ENCODE measurements at regions not wholly inside any gene's neighbourhood (a gene's known extent, or its start where the extent isn't known, plus 50 kb on each side); places are given as distances from the start of the nearest gene placed in this dataset.

DNA sequence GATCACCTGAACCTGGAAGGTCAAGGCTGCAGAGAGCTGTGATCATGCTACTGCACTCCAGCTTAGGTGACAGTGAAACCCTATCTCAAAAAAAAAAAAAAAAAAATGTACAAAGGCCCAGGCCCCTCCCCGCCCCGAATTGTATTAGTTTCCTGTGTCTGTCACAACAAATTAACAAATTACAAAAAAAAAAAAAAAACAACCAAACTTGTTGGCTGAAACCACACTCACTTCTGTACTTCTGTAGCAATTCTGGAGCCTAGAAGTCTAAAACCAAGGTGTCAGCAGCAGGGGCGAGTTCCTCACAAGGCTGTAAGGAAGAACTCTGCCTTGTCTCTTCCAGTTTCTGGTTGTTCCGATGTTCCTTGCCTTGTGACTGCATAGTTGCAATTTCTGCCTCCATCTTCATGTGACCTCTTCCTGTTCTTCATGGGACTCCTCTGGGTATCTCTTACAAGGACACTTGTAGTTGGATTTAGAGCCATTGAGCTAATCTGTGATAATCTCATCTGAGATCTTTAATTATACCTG lies 100.8 kb upstream of the ZSWIM2 start:
- TF ChIP-seq, protein P1, sequence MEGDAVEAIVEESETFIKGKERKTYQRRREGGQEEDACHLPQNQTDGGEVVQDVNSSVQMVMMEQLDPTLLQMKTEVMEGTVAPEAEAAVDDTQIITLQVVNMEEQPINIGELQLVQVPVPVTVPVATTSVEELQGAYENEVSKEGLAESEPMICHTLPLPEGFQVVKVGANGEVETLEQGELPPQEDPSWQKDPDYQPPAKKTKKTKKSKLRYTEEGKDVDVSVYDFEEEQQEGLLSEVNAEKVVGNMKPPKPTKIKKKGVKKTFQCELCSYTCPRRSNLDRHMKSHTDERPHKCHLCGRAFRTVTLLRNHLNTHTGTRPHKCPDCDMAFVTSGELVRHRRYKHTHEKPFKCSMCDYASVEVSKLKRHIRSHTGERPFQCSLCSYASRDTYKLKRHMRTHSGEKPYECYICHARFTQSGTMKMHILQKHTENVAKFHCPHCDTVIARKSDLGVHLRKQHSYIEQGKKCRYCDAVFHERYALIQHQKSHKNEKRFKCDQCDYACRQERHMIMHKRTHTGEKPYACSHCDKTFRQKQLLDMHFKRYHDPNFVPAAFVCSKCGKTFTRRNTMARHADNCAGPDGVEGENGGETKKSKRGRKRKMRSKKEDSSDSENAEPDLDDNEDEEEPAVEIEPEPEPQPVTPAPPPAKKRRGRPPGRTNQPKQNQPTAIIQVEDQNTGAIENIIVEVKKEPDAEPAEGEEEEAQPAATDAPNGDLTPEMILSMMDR (IDR thresholded peaks at IDR 0.05): no peak
- TF ChIP-seq POLR2A (IDR thresholded peaks at IDR 0.05): no peak

Data from heart left ventricle (tissue), 13 donors.